CD4-positive, CD25-positive, alpha-beta regulatory T cell (primary cell): ENCODE measurements at regions not wholly inside any gene's neighbourhood (a gene's known extent, or its start where the extent isn't known, plus 50 kb on each side); places are given as distances from the start of the nearest gene placed in this dataset.

ENCODE experiments used
- ATAC-seq, 2 donors: fragments of 150-1000 bp; cut with Tn5 transposase; one replicate each; pipeline ENCODE4 v1.10.0; 2021; ENCODE audit warnings: low read depth in 2 of 2, moderate number of reproducible peaks in 2 of 2, moderate library complexity in 1 of 2
- DNase-seq, 3 donors: peaks; one replicate each; pipeline versions ENCODE4 v3.0.0 to v3.0.0-alpha.2; 2012 to 2022; ENCODE audit warnings: mixed read lengths in 1 of 3
- H3K27ac ChIP-seq: one replicate; pipeline ENCODE4 v1.7.0; 2013; ENCODE audit warnings: mild to moderate bottlenecking, low read length; ENCODE audit not compliant: insufficient read depth, poor library complexity, severe bottlenecking
- H3K27me3 ChIP-seq: one replicate; pipeline ENCODE4 v1.7.0; 2013; ENCODE audit warnings: low read length; ENCODE audit not compliant: control insufficient read depth, insufficient read depth
- H3K36me3 ChIP-seq: one replicate; pipeline ENCODE4 v1.7.0; 2013; ENCODE audit warnings: mild to moderate bottlenecking, low read length, moderate library complexity; ENCODE audit not compliant: control insufficient read depth, insufficient read depth
- H3K4me1 ChIP-seq: 2 replicates; pipeline ENCODE4 v1.7.0; 2013; ENCODE audit warnings: mild to moderate bottlenecking, low read length; ENCODE audit not compliant: insufficient read depth, control insufficient read depth, poor library complexity, severe bottlenecking
- H3K4me3 ChIP-seq: one replicate; pipeline ENCODE4 v1.7.0; 2013; ENCODE audit warnings: low read depth, mild to moderate bottlenecking, low read length, moderate library complexity
- H3K9me3 ChIP-seq, 2 experiments: 1 replicate in 1 of 2; 2 replicates in 1 of 2; pipeline ENCODE4 v1.7.0; 2013; ENCODE audit warnings: low read length in 2 of 2, mild to moderate bottlenecking in 1 of 2, moderate library complexity in 1 of 2; ENCODE audit not compliant: control insufficient read depth in 2 of 2
- H3K27ac Mint-ChIP-seq, 3 donors: one replicate each; pipeline ENCODE4 v1.8.0; 2020 to 2022; ENCODE audit warnings: mild to moderate bottlenecking in 3 of 3, mixed read lengths in 3 of 3, moderate library complexity in 2 of 3
- H3K27me3 Mint-ChIP-seq: one replicate; pipeline ENCODE4 v1.8.0; 2022; ENCODE audit warnings: mild to moderate bottlenecking, mixed read lengths
- H3K36me3 Mint-ChIP-seq: one replicate; pipeline ENCODE4 v1.8.0; 2020; ENCODE audit warnings: mixed read lengths
- H3K4me1 Mint-ChIP-seq, 4 donors: one replicate each; pipeline ENCODE4 v1.8.0; 2020 to 2022; ENCODE audit warnings: mixed read lengths in 4 of 4, mild to moderate bottlenecking in 1 of 4
- H3K4me3 Mint-ChIP-seq, 4 donors: one replicate each; pipeline ENCODE4 v1.8.0; 2020 to 2022; ENCODE audit warnings: mild to moderate bottlenecking in 4 of 4, mixed read lengths in 4 of 4, moderate library complexity in 3 of 4
- H3K9me3 Mint-ChIP-seq, 7 donors: one replicate each; pipeline ENCODE4 v1.8.0; 2020 to 2022; ENCODE audit warnings: mixed read lengths in 7 of 7, mild to moderate bottlenecking in 3 of 7, moderate library complexity in 2 of 7

DNA sequence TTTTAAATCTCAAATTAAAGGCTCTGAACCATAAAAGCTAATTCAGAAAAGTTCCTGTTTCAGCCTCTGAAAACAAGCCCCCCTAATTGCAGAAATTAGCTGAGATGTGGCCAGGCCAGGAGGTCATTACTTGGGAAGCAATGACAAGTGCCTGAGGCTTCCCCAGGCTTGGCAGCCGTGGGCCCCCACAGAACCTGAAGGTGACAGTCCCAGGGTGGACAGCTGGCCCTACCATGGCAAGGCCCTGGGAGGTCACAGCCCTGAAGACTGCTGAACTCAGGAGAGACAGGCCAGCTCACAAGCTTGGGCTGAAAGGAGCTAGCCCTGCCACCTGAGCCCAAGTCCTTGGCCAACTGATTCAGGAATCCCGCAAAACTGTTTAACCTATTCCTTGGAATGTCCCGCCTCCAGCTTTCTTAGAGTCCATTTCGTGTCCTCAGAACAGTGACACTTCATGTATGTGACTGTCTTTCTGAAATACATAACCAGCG lies 54.3 kb upstream of the PKDCC start:
- Histone ChIP-seq H3K4me3 (no peak overlapping the region), H3K36me3 (no peaks in the 10 kb centered on the region), H3K27ac (no peak overlapping the region), H3K27me3 (peaks cover 8% of the 10 kb centered on the region), H3K9me3 (no peaks in the 10 kb centered on the region), H3K4me1 (no peaks in the 10 kb centered on the region)
- H3K4me1 Mint-ChIP-seq: no peaks in the 10 kb centered on the region
- ATAC-seq (no peak), DNase-seq (no peak)
- H3K27ac Mint-ChIP-seq: no peak overlapping the region
- H3K36me3 Mint-ChIP-seq: no peaks in the 10 kb centered on the region
- H3K9me3 Mint-ChIP-seq: peaks cover 0 to 4% (median 0%) of the 10 kb centered on the region in 7 donors
- H3K27me3 Mint-ChIP-seq: peaks cover 10% of the 10 kb centered on the region
- H3K4me3 Mint-ChIP-seq: no peak overlapping the region

DNA sequence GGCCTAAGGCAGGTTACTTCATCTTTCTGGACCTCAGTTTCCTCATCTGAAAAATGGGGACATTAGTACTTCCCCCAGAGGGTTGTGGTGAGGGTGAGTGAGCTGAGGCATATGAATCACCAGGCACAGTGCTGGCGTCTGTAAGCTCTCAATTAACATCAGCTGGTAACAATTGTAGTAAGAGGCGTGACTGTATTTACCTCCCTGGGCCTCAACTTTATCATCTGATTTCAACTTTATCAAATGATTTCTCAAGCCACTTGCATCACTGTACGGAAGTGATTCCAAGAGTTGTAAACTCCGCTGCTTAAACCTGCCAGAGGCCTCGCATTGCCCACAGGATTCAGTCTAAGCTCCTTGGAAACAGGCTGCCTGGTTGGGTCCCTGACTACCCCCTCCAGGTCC lies 53.6 kb upstream of the PKDCC start:
- Mint-ChIP-seq H3K36me3 (no peaks in the 10 kb centered on the region), H3K27ac (no peak overlapping the region), H3K27me3 (peaks cover 8% of the 10 kb centered on the region), H3K4me3 (no peak overlapping the region), H3K4me1 (no peaks in the 10 kb centered on the region), H3K9me3 (peaks cover 0 to 4% (median 0%) of the 10 kb centered on the region in 7 donors)
- no peaks in the 10 kb centered on the region for H3K4me1 ChIP-seq
- H3K27ac ChIP-seq: no peak overlapping the region
- no peaks in the 10 kb centered on the region for H3K36me3 ChIP-seq
- DNase-seq (no peak), ATAC-seq (no peak)
- H3K9me3 ChIP-seq: no peaks in the 10 kb centered on the region
- H3K27me3 ChIP-seq: peaks cover 5% of the 10 kb centered on the region
- no peak overlapping the region for H3K4me3 ChIP-seq

DNA sequence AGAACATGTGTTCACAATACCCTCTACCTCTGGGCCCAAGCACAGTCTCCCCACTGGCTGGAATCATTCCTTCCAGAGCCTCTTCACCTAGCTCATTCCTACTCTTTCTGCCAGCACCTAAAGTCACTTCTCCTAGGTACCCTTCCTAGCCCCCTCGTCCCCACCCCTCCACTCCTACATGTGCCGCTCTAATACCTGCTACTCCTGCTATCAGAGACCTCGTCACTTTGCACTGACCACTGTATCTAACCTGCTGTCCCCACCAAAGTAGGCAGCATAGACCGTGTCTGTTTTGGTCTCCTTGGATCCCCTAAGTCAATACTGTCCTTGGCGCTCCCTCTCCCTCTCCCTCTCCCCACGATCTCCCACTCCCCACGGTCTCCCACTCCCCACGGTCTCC lies 53.2 kb upstream of the PKDCC start:
- DNase-seq (no peak), ATAC-seq (no peak)
- no peaks in the 10 kb centered on the region for H3K4me1 ChIP-seq
- peaks cover 5% of the 10 kb centered on the region for H3K27me3 ChIP-seq
- no peak overlapping the region for H3K4me3 ChIP-seq
- H3K27ac Mint-ChIP-seq: no peak overlapping the region
- no peaks in the 10 kb centered on the region for H3K36me3 ChIP-seq
- H3K4me3 Mint-ChIP-seq: no peak overlapping the region
- H3K27me3 Mint-ChIP-seq: peaks cover 4% of the 10 kb centered on the region
- peaks cover 0 to 4% (median 0%) of the 10 kb centered on the region in 7 donors for H3K9me3 Mint-ChIP-seq
- no peaks in the 10 kb centered on the region for H3K9me3 ChIP-seq
- no peaks in the 10 kb centered on the region for H3K4me1 Mint-ChIP-seq
- H3K36me3 Mint-ChIP-seq: no peaks in the 10 kb centered on the region
- no peak overlapping the region for H3K27ac ChIP-seq

DNA sequence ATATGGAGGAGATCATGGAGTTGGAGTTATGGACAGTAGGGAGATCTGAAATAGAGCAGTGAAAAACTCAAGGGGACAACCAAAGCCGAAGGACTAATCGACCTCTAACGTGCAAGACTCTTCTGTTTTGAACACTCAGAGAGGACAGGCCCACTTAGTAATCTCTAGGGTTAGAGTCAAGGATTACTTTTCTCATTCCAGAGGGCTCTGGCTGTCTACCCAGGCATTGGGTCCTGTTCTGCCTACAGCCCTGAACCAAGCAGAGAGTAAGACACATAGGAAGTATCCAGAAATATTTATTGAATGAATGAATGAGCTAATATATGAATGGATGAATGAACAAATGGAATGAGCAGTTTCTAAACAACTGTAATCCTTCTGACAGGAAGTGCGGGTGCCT lies 50.3 kb upstream of the PKDCC start:
- no peaks in the 10 kb centered on the region for H3K4me1 ChIP-seq
- H3K36me3 ChIP-seq: no peaks in the 10 kb centered on the region
- no peaks in the 10 kb centered on the region for H3K9me3 ChIP-seq
- Mint-ChIP-seq H3K4me1 (no peaks in the 10 kb centered on the region), H3K9me3 (peaks cover 0 to 4% (median 2%) of the 10 kb centered on the region in 7 donors), H3K27ac (no peak overlapping the region), H3K36me3 (no peaks in the 10 kb centered on the region), H3K4me3 (no peak overlapping the region), H3K27me3 (no peaks in the 10 kb centered on the region)
- H3K27me3 ChIP-seq: peaks cover 2% of the 10 kb centered on the region
- no peak overlapping the region for H3K4me3 ChIP-seq
- DNase-seq (no peak), ATAC-seq (no peak)
- H3K27ac ChIP-seq: no peak overlapping the region
